Adrenal gland (tissue), 5 donors: ENCODE measurements at regions not wholly inside any gene's neighbourhood (a gene's known extent, or its start where the extent isn't known, plus 50 kb on each side); places are given as distances from the start of the nearest gene placed in this dataset.
"Not testable (repeated sequence)": the region's sequence is repeated elsewhere in the genome, so short reads cannot be mapped to it uniquely, and the experiment has no call there.

Experiments used
- CTCF ChIP-seq, 6 experiments: fragments of 450-650 bp in 4 of 6; fragments of 200-600 bp in 2 of 6; sonication (generic) in 1 of 6; IDR thresholded peaks; 1 replicate in 5 of 6; 2 replicates in 1 of 6; pipeline versions ENCODE4 v1.5.1 to v1.8.0; 2016 to 2021; ENCODE audit warnings: antibody characterized with exemption in 6 of 6, mild to moderate bottlenecking in 2 of 6, moderate library complexity in 1 of 6
- POLR2A ChIP-seq, 2 donors: fragments of 450-650 bp; IDR thresholded peaks; one replicate each; pipeline ENCODE4 v1.6.1; 2017; ENCODE audit warnings: antibody characterized with exemption in 2 of 2, mild to moderate bottlenecking in 2 of 2, moderate library complexity in 1 of 2
- donor health status: DM: no; HTN: no; CAD: no.

- TF ChIP-seq CTCF, POLR2A (IDR thresholded peaks at IDR 0.05): not testable (repeated sequence)
These were observed 260.5 kb upstream of the SLC8A1 start for GRCh38 chr2:40712197-40712894.
